Sigmoid colon (tissue), 4 donors: ENCODE measurements at regions not wholly inside any gene's neighbourhood (a gene's known extent, or its start where the extent isn't known, plus 50 kb on each side); places are given as distances from the start of the nearest gene placed in this dataset.

Experiments used
- CTCF ChIP-seq, 4 experiments: fragments of 450-650 bp in 3 of 4; fragments of 200-600 bp in 1 of 4; IDR thresholded peaks; one replicate each; pipeline ENCODE4 v1.5.1; 2016 to 2019; ENCODE audit warnings: antibody characterized with exemption in 4 of 4, mild to moderate bottlenecking in 3 of 4, moderate library complexity in 2 of 4
- POLR2A ChIP-seq, 2 donors: fragments of 450-650 bp; IDR thresholded peaks; one replicate each; pipeline ENCODE4 v1.6.1; 2016; ENCODE audit warnings: antibody characterized with exemption in 2 of 2, mild to moderate bottlenecking in 2 of 2, moderate library complexity in 2 of 2
- POLR2AphosphoS5 ChIP-seq, 4 donors: sonication (generic); formaldehyde crosslinking; IDR thresholded peaks; one replicate each; pipeline ENCODE4 v1.6.1; 2017; ENCODE audit warnings: antibody characterized with exemption in 4 of 4

- TF ChIP-seq CTCF (IDR thresholded peaks at IDR 0.05) (no peak), POLR2A (IDR thresholded peaks at IDR 0.05) (no peak), POLR2AphosphoS5 (IDR thresholded peaks at IDR 0.05) (no peak)
These were observed 59.6 kb upstream of the INCENP start for GRCh38 chr11:62064221-62064620.
